DMS114 treated with DMSO at 0.1 percent for 48 hours (cell line): ENCODE measurements at regions not wholly inside any gene's neighbourhood (a gene's known extent, or its start where the extent isn't known, plus 50 kb on each side); places are given as distances from the start of the nearest gene placed in this dataset.
"Not testable (repeated sequence)": the region's sequence is repeated elsewhere in the genome, so short reads cannot be mapped to it uniquely, and the experiment has no call there.

Source experiments
- DNase-seq: peaks from one replicate; lab custom pipeline; 2025; ENCODE audit not compliant: unreplicated experiment; lab: John Stamatoyannopoulos, UW

- DNase-seq = not testable (repeated sequence)
Measured at GRCh38 chr7:145805496-145805895, 311.1 kb upstream of the CNTNAP2 start.

- DNase-seq = no peak
Measured at GRCh38 chr7:145797507-145797906, 319.1 kb upstream of the CNTNAP2 start.

GRCh38 chr7:145795132-145795531 is 321.5 kb upstream of the CNTNAP2 start:
- DNase-seq = no peak

GRCh38 chr7:145784809-145785780 is 331.5 kb upstream of the CNTNAP2 start:
- DNase-seq = no peak

- DNase-seq = not testable (repeated sequence)
Measured at GRCh38 chr7:145781388-145781787, 335.2 kb upstream of the CNTNAP2 start.

GRCh38 chr7:145779140-145779539 is 337.5 kb upstream of the CNTNAP2 start:
- DNase-seq = no peak

GRCh38 chr7:145774777-145775176 is 341.8 kb upstream of the CNTNAP2 start:
- DNase-seq = no peak

- DNase-seq = no peak
Measured at GRCh38 chr7:145753004-145753403, 363.6 kb upstream of the CNTNAP2 start.

- DNase-seq = no peak
Measured at GRCh38 chr7:145737617-145738016, 379.0 kb upstream of the CNTNAP2 start.

- no peak for DNase-seq
Measured at GRCh38 chr7:145735061-145735460, 381.5 kb upstream of the CNTNAP2 start.

- no peak for DNase-seq
Measured at GRCh38 chr7:145732521-145732920, 384.1 kb upstream of the CNTNAP2 start.

- no peak for DNase-seq
Measured at GRCh38 chr7:145729691-145730090, 386.9 kb upstream of the CNTNAP2 start.

- no peak for DNase-seq
Measured at GRCh38 chr7:145718129-145718528, 398.5 kb upstream of the CNTNAP2 start.

GRCh38 chr7:145700488-145700887 is 416.1 kb upstream of the CNTNAP2 start:
- DNase-seq = no peak

GRCh38 chr7:145698526-145699262 is 417.9 kb upstream of the CNTNAP2 start:
- no peak for DNase-seq

GRCh38 chr7:145697412-145698107 is 419.0 kb upstream of the CNTNAP2 start:
- not testable (repeated sequence) for DNase-seq

- DNase-seq = no peak
Measured at GRCh38 chr7:145696071-145696470, 420.5 kb upstream of the CNTNAP2 start.

GRCh38 chr7:145692237-145692950 is 424.2 kb upstream of the CNTNAP2 start:
- no peak for DNase-seq

- DNase-seq = no peak
Measured at GRCh38 chr7:145691377-145691914, 425.2 kb upstream of the CNTNAP2 start.

GRCh38 chr7:145681646-145682045 is 435.0 kb upstream of the CNTNAP2 start:
- DNase-seq = no peak
